H1 (cell line): ENCODE measurements at regions not wholly inside any gene's neighbourhood (a gene's known extent, or its start where the extent isn't known, plus 50 kb on each side); places are given as distances from the start of the nearest gene placed in this dataset.

Experiments
- CTCF ChIA-PET: fragments of 300-600 bp; sonication (Branson Sonifier 250); formaldehyde crosslinking; loops from one replicate; lab custom pipeline; 2021; ENCODE audit not compliant: partially characterized antibody; lab: Charles Lee
- POLR2A ChIA-PET: fragments of 300-600 bp; sonication (Branson Sonifier 250); formaldehyde crosslinking; loops from one replicate; lab custom pipeline; 2021; ENCODE audit warnings: inconsistent platforms; ENCODE audit not compliant: partially characterized antibody; lab: Charles Lee
- DNase-seq, 2 experiments: peaks; one replicate each; pipeline versions ENCODE4 v3.0.0 to v3.0.0-alpha.2; 2010 to 2022; ENCODE audit warnings: low spot score in 2 of 2, low read depth in 1 of 2, mixed read lengths in 1 of 2
- FAIRE-seq: peaks from 2 replicates; lab custom pipeline; 2011; peaks lifted over from hg19 to GRCh38; lab: Jason Lieb, UNC
- H2AFZ ChIP-seq: 2 replicates; pipeline ENCODE4 v1.8.1; 2012; ENCODE audit warnings: low read length, inconsistent platforms
- H2AK5ac ChIP-seq: 2 replicates; pipeline ENCODE4 v1.6.1; 2013; ENCODE audit warnings: low read depth, low read length
- H2BK120ac ChIP-seq: replicated peaks from 2 replicates; pipeline ENCODE3; 2013; ENCODE audit warnings: low read depth, low read length, inconsistent platforms
- H2BK12ac ChIP-seq: 2 replicates; pipeline ENCODE4 v1.6.1; 2013; ENCODE audit warnings: low read depth, low read length
- H2BK15ac ChIP-seq: 2 replicates; pipeline ENCODE4 v1.6.1; 2013; ENCODE audit warnings: low read length
- H2BK20ac ChIP-seq: 2 replicates; pipeline ENCODE4 v1.6.1; 2013; ENCODE audit warnings: low read length
- H2BK5ac ChIP-seq: 2 replicates; pipeline ENCODE4 v1.6.1; 2013; ENCODE audit warnings: low read depth, low read length
- H3K14ac ChIP-seq: 2 replicates; pipeline ENCODE4 v1.6.1; 2013; ENCODE audit warnings: inconsistent platforms; ENCODE audit not compliant: insufficient read length
- H3K18ac ChIP-seq: 2 replicates; pipeline ENCODE4 v1.6.1; 2013; ENCODE audit warnings: low read length; ENCODE audit errors: extremely low read depth
- H3K23ac ChIP-seq: 2 replicates; pipeline ENCODE4 v1.6.1; 2013; ENCODE audit warnings: inconsistent platforms; ENCODE audit not compliant: insufficient read length
- H3K23me2 ChIP-seq: 2 replicates; pipeline ENCODE4 v1.6.1; 2013; ENCODE audit warnings: low read depth, low read length
- H3K27ac ChIP-seq: 2 replicates; pipeline ENCODE4 v1.6.1; 2011; ENCODE audit warnings: low read depth, low read length, inconsistent platforms
- H3K27me3 ChIP-seq, 4 experiments: replicated peaks in 1 of 4; 1 replicate in 1 of 4; 2 replicates in 3 of 4; pipeline versions ENCODE4 v1.6.1 to v1.8.1; 2011 to 2013; ENCODE audit warnings: low read length in 3 of 4, mild to moderate bottlenecking in 3 of 4, inconsistent platforms in 2 of 4, mixed read lengths in 2 of 4, moderate library complexity in 1 of 4; ENCODE audit not compliant: control insufficient read depth in 3 of 4, insufficient read depth in 3 of 4; ENCODE audit errors: extremely low read depth in 1 of 4
- H3K36me3 ChIP-seq, 4 experiments: 2 replicates each; pipeline versions ENCODE4 v1.6.1 to v1.8.1; 2011 to 2013; ENCODE audit warnings: mild to moderate bottlenecking in 4 of 4, low read length in 3 of 4, moderate library complexity in 2 of 4, control low read depth in 1 of 4, inconsistent platforms in 1 of 4; ENCODE audit not compliant: insufficient read depth in 4 of 4, control insufficient read depth in 2 of 4
- H3K4ac ChIP-seq: replicated peaks from 2 replicates; pipeline ENCODE3; 2013; ENCODE audit warnings: low read length, low read depth, mixed read lengths, inconsistent platforms; ENCODE audit not compliant: insufficient read length
- H3K4me1 ChIP-seq, 4 experiments: replicated peaks in 1 of 4; 1 replicate in 1 of 4; 2 replicates in 3 of 4; pipeline versions ENCODE4 v1.6.1 to v1.8.1; 2011 to 2013; ENCODE audit warnings: low read length in 3 of 4, inconsistent platforms in 2 of 4, mixed read lengths in 1 of 4; ENCODE audit not compliant: insufficient read depth in 4 of 4, control insufficient read depth in 3 of 4
- H3K4me2 ChIP-seq, 2 experiments: 2 replicates each; pipeline versions ENCODE4 v1.6.1 to v1.8.1; 2011 to 2013; ENCODE audit warnings: low read depth in 2 of 2, low read length in 2 of 2, control low read depth in 1 of 2, inconsistent platforms in 1 of 2, mild to moderate bottlenecking in 1 of 2; ENCODE audit not compliant: insufficient read depth in 1 of 2
- H3K4me3 ChIP-seq, 4 experiments: fragments of 200-600, 300-600 bp in 1 of 4; sonication (generic), shearing (Covaris generic), sonication (Bioruptor Twin) in 1 of 4; 2 replicates each; pipeline versions ENCODE4 v1.5.1 to v1.8.1; 2011 to 2016; ENCODE audit warnings: low read length in 4 of 4, low read depth in 3 of 4, control low read depth in 2 of 4, inconsistent platforms in 2 of 4, mild to moderate bottlenecking in 2 of 4, mixed read lengths in 1 of 4, moderate library complexity in 1 of 4; ENCODE audit not compliant: insufficient read depth in 2 of 4; ENCODE audit errors: extremely low read depth in 1 of 4
- H3K56ac ChIP-seq: replicated peaks from 2 replicates; pipeline ENCODE3; 2013; ENCODE audit warnings: low read depth, mild to moderate bottlenecking, mixed read lengths, low read length, inconsistent platforms; ENCODE audit not compliant: insufficient read length
- H3K79me1 ChIP-seq: 2 replicates; pipeline ENCODE4 v1.6.1; 2013; ENCODE audit warnings: low read depth, low read length, control low read depth
- H3K79me2 ChIP-seq, 2 experiments: 2 replicates each; pipeline versions ENCODE4 v1.6.1 to v1.8.1; 2012 to 2013; ENCODE audit warnings: low read length in 2 of 2, mild to moderate bottlenecking in 2 of 2, inconsistent platforms in 1 of 2; ENCODE audit not compliant: insufficient read depth in 2 of 2, control insufficient read depth in 1 of 2
- H3K9ac ChIP-seq, 4 experiments: replicated peaks in 1 of 4; 1 replicate in 1 of 4; 2 replicates in 3 of 4; pipeline versions ENCODE4 v1.6.1 to v1.8.1; 2011 to 2013; ENCODE audit warnings: low read depth in 3 of 4, low read length in 3 of 4, control low read depth in 2 of 4, mild to moderate bottlenecking in 2 of 4, moderate library complexity in 2 of 4, inconsistent platforms in 1 of 4; ENCODE audit errors: extremely low read depth in 1 of 4
- H3K9me3 ChIP-seq, 2 experiments: 2 replicates each; pipeline versions ENCODE4 v1.6.1 to v1.8.1; 2012 to 2013; ENCODE audit warnings: mild to moderate bottlenecking in 2 of 2, moderate library complexity in 2 of 2, control low read depth in 1 of 2, inconsistent platforms in 1 of 2, low read depth in 1 of 2, low read length in 1 of 2, mixed read lengths in 1 of 2; ENCODE audit not compliant: insufficient read depth in 2 of 2
- H4K20me1 ChIP-seq, 2 experiments: replicated peaks in 1 of 2; 2 replicates each; pipeline versions ENCODE3 to v1.8.1; 2011 to 2013; ENCODE audit warnings: inconsistent platforms in 2 of 2, low read length in 2 of 2, mild to moderate bottlenecking in 1 of 2; ENCODE audit not compliant: insufficient read depth in 2 of 2, control insufficient read depth in 1 of 2
- H4K5ac ChIP-seq: 2 replicates; pipeline ENCODE4 v1.6.1; 2013; ENCODE audit warnings: low read length, low read depth, mixed read lengths, inconsistent platforms; ENCODE audit not compliant: insufficient read length
- H4K8ac ChIP-seq: 2 replicates; pipeline ENCODE4 v1.8.0; 2013; ENCODE audit warnings: mild to moderate bottlenecking, moderate library complexity, low read length, inconsistent platforms; ENCODE audit not compliant: insufficient read depth; ENCODE audit errors: extremely low read depth
- H4K91ac ChIP-seq: replicated peaks from 2 replicates; pipeline ENCODE3; 2013; ENCODE audit warnings: low read length, mixed read lengths, inconsistent platforms; ENCODE audit not compliant: insufficient read length
- BCL11A ChIP-seq, 2 experiments: IDR thresholded peaks; one replicate each; pipeline ENCODE4 v1.6.1; 2011; ENCODE audit warnings: low read depth in 2 of 2, low read length in 2 of 2, mild to moderate bottlenecking in 2 of 2
- BRCA1 ChIP-seq: IDR thresholded peaks from 2 replicates; pipeline ENCODE4 v1.6.1; 2012; ENCODE audit warnings: low read depth, low read length, improper control_type of control experiment
- CBX5 ChIP-seq: fragments of 300-800, 300-1000 bp; sonication (generic); IDR thresholded peaks from 2 replicates; pipeline ENCODE4 v1.7.1; 2016; ENCODE audit warnings: antibody characterized with exemption, low read length, low read depth
- FOSL1 ChIP-seq: IDR thresholded peaks from 2 replicates; pipeline ENCODE4 v1.6.1; 2011; ENCODE audit warnings: mild to moderate bottlenecking, low read depth, low read length, moderate library complexity; ENCODE audit not compliant: insufficient read depth
- HDAC2 ChIP-seq, 2 experiments: fragments of 300-600 bp in 1 of 2; sonication (generic) in 1 of 2; IDR thresholded peaks; 2 replicates each; pipeline ENCODE4 v1.6.1; 2011 to 2012; ENCODE audit warnings: low read depth in 2 of 2, low read length in 2 of 2, mild to moderate bottlenecking in 2 of 2, moderate library complexity in 2 of 2, borderline replicate concordance in 1 of 2, inconsistent platforms in 1 of 2
- KDM1A ChIP-seq: fragments of 200-600, 300-600 bp; sonication (generic); IDR thresholded peaks from 2 replicates; pipeline ENCODE4 v1.7.1; 2016; ENCODE audit warnings: mild to moderate bottlenecking, low read length, borderline replicate concordance
- POU5F1 ChIP-seq: IDR thresholded peaks from 2 replicates; pipeline ENCODE4 v1.6.1; 2011; ENCODE audit warnings: low read depth, mild to moderate bottlenecking, low read length, moderate library complexity
- RAD21 ChIP-seq, 2 experiments: IDR thresholded peaks in 1 of 2; conservative IDR thresholded peaks in 1 of 2; 2 replicates each; pipeline ENCODE4 v1.6.1; 2011; ENCODE audit warnings: low read depth in 2 of 2, low read length in 2 of 2, improper control_type of control experiment in 1 of 2, inconsistent platforms in 1 of 2, mild to moderate bottlenecking in 1 of 2, moderate library complexity in 1 of 2
- RXRA ChIP-seq: IDR thresholded peaks from 2 replicates; pipeline ENCODE4 v1.6.1; 2011; ENCODE audit warnings: low read depth, mild to moderate bottlenecking, low read length, moderate library complexity; ENCODE audit not compliant: insufficient read depth
- SIX5 ChIP-seq: IDR thresholded peaks from 2 replicates; pipeline ENCODE4 v1.6.1; 2011; ENCODE audit warnings: mild to moderate bottlenecking, low read depth, low read length
- TAF7 ChIP-seq: optimal IDR thresholded peaks from 2 replicates; pipeline ENCODE3; 2011; ENCODE audit warnings: low read depth, mild to moderate bottlenecking, inconsistent platforms, low read length, moderate library complexity, borderline replicate concordance
- TBP ChIP-seq: IDR thresholded peaks from 2 replicates; pipeline ENCODE4 v1.6.1; 2011; ENCODE audit warnings: low read depth, low read length, improper control_type of control experiment
- ZNF274 ChIP-seq: IDR thresholded peaks from 2 replicates; pipeline ENCODE4 v1.7.0; 2012; ENCODE audit warnings: low read length, borderline replicate concordance; ENCODE audit errors: extremely low read depth
- WGBS, 2 experiments: shearing (Covaris generic) in 1 of 2; methylation state at CpG; one replicate each; pipeline versions ENCODE4 v1.1.6 to v1.1.7; 2013 to 2015; ENCODE audit warnings: low lambda C conversion rate in 2 of 2, mixed read lengths in 2 of 2, inconsistent platforms in 1 of 2, low coverage in 1 of 2, missing lambda C conversion rate in 1 of 2; ENCODE audit not compliant: insufficient replicate concordance in 2 of 2, insufficient coverage in 1 of 2, insufficient read length in 1 of 2; ENCODE audit errors: extremely low coverage in 1 of 2, missing lambda C conversion rate in 1 of 2; 5-methylcytosine and 5-hydroxymethylcytosine counted together

DNA sequence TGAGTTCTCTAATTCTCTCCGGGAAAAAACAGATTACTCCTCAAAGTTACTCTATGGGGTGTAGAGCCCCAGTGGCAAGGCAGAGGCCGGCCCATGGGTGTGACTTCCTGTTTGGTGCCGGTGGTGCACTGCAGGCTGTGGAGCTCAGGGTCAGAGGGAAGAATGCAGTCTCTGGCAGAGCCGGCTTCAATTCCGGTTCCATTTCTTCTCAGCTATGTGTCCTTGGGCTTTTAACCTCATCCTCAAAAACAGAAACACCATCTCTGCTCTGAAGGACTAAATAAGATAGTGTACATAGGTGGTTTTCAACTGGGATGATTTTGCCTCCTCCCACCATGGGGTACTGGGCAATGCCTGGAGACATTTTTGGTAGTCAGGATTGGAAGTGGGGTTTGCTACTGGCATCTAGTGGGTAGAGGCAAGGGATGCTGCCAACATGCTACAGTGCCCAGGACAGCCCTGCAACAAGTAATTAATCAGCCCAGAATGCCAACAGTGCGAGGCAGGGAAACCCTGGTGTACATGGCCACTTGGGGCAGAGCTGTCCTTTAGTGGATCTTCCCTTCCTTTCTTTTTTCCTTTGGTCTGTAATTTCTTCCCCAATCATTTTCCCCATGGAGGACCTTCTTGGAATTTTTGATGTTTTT is 81.2 kb downstream of the INSIG2 start:
- DNase-seq (no peak), FAIRE-seq (no peak)
- POLR2A ChIA-PET = no interaction called here
- H2AK5ac ChIP-seq = no peak overlapping the region
- H3K14ac ChIP-seq = no peak overlapping the region
- H4K8ac ChIP-seq = no peak overlapping the region
- H3K4ac ChIP-seq = no peak overlapping the region
- H3K9ac ChIP-seq = no peak overlapping the region
- no peak overlapping the region for H3K4me2 ChIP-seq
- H4K91ac ChIP-seq = no peak overlapping the region
- H2BK12ac ChIP-seq = no peak overlapping the region
- no peaks in the 10 kb centered on the region for H3K79me1 ChIP-seq
- H2BK15ac ChIP-seq = no peak overlapping the region
- H3K56ac ChIP-seq = no peak overlapping the region
- H3K4me1 ChIP-seq = no peaks in the 10 kb centered on the region
- WGBS, 2 experiments = 58% methylated on average over 6 of the region's 6 CpGs; no CpG with 5 or more reads in 1 of the 2 experiments
- H3K79me2 ChIP-seq = no peaks in the 10 kb centered on the region
- CTCF ChIA-PET = interaction anchor here (0.7 to 1.3 kb wide), 5 partner anchors 11 to 351 kb away, joined by 3 read pairs; no protein-coding TSS in a partner anchor
- H2BK120ac ChIP-seq = no peak overlapping the region
- H3K27me3 ChIP-seq = no peaks in the 10 kb centered on the region
- H4K5ac ChIP-seq = no peak overlapping the region
- no peak overlapping the region for H3K27ac ChIP-seq
- no peak overlapping the region for H2AFZ ChIP-seq
- no peaks in the 10 kb centered on the region for H4K20me1 ChIP-seq
- H3K23me2 ChIP-seq = no peaks in the 10 kb centered on the region
- H3K4me3 ChIP-seq = no peak overlapping the region
- no peak overlapping the region for H3K23ac ChIP-seq
- H2BK5ac ChIP-seq = no peak overlapping the region
- no peaks in the 10 kb centered on the region for H3K36me3 ChIP-seq
- no peak overlapping the region for H3K18ac ChIP-seq
- H3K9me3 ChIP-seq = no peaks in the 10 kb centered on the region
- H2BK20ac ChIP-seq = no peak overlapping the region
- TF ChIP-seq TAF7 (no peak), TBP (no peak), BRCA1 (no peak), SIX5 (no peak), BCL11A (IDR thresholded peaks at IDR 0.05; ENCODE audit: low read depth in 2 of 2, low read length in 2 of 2) (no peak), HDAC2 (IDR thresholded peaks at IDR 0.05; ENCODE audit: borderline replicate concordance in 1 of 2, low read depth in 2 of 2, low read length in 2 of 2) (no peak), CBX5 (no peak), POU5F1 (no peak), ZNF274 (no peak), FOSL1 (no peak), RAD21 (IDR thresholded peaks at IDR 0.05 in 1 of 2, conservative IDR thresholded peaks at IDR 0.05 in 1 of 2; ENCODE audit: low read depth in 2 of 2, low read length in 2 of 2) (0 out of 4 replicates have a peak, but pooled peaks of 1 of the 2 experiments have one; percentile 5), RXRA (no peak), KDM1A (no peak)
